GM18498 (cell line): ENCODE measurements at regions not wholly inside any gene's neighbourhood (a gene's known extent, or its start where the extent isn't known, plus 50 kb on each side); places are given as distances from the start of the nearest gene placed in this dataset.

ENCODE experiments used
- ATAC-seq: cut with Tn5 transposase; IDR thresholded peaks from one replicate; pipeline ENCODE4 v1.9.1; 2021; ENCODE audit warnings: mild to moderate bottlenecking, moderate library complexity; ENCODE audit not compliant: unreplicated experiment

DNA sequence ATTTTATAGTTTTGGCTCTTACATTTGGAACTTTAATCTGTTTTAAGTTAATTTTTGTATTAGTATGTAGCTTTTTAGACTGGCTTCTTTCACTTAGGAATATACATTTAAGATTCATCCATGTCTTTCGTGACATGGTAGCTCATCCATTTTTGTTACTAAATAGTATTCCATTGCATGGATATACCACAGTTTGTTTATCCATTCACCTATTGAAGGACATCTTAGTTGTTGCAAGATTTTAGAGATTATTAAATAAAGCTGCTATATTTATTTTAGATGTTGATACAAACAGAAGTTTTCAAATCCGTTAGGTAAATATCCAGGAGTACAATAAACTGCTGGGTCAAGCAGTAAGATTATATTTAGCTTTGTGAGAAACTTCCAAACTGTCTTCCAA lies 58.0 kb upstream of the ZNF521 start:
- ATAC-seq: no peak

DNA sequence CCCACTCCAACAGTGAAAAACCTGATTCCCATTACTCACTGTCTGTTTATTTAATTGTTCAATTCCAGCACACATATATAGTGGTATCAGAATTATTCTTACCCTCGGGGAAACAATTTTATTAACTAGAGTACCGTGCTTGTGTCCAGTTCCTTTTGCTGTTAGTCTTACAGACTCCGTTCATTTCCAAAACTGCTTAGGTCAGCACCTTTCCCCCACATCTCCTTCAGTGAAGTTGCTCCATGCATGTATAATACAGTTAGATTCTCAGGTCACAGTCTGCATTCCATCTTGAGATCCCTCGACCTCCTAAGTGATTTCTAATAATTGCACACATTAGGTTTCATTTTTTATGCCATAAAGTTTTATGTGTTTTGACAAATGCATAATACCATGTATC lies 56.3 kb upstream of the ZNF521 start:
- no peak for ATAC-seq
